HuH-7.5 (cell line): ENCODE measurements at regions not wholly inside any gene's neighbourhood (a gene's known extent, or its start where the extent isn't known, plus 50 kb on each side); places are given as distances from the start of the nearest gene placed in this dataset.

Experiments
- DNase-seq: peaks from one replicate; pipeline ENCODE4 v3.0.0; 2011; ENCODE audit warnings: low spot score

DNA sequence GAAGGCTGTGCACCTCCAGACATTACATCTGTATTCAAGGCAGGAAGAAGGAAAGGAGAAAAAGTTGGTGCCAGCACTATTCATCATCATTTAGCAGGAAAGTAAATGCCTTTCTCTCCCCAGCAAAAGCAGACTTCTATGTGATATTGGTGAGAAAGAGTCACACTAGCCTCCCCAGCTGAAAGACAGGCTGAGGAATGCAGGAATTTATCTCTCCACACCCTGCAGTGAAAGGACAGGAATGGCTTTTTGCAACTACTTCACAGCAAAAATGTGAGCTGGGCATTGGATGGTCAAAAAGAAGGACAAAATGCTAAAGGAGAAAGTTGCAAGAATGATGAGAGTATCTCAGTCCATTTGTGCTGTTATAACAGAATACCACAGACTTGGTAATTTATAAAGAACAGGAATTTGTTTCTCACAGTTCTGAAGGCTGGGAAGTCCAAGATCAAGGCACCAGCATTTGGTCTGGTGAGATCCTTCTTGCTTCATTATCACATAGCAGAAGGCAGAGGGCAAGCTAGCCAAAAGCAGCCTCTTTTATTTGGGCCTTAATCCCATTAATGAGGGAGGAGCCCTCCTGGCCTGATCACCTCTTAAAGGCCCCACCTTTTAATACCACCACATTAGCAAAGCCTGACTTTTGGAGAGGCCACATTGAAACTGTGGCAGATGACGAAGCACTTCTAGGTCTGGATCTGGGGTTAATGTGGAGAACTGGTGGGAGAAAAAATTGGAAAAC, 388.1 kb upstream of the SLC14A2 start:
- DNase-seq: no peak

- no peak for DNase-seq
These were observed 386.4 kb upstream of the SLC14A2 start for GRCh38 chr18:45228796-45229388.

DNA sequence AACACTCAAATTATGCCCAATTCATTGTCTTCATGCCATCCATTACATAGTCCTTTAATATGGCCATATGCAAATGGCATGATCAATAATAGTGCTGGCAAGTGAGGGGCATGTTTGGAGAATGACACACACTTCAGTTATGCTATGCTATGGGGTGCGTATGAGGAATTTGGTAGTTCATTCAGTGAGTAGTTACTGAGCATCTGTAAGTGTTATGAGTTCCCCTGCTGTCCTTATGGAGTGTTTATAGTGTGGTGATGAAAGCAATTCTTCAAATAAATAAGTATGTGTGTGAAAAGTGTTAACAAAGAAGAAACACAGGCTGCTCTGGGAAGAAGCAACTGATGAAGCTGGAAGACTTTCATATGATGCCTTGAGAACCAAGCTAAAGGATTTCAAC, 383.7 kb upstream of the SLC14A2 start:
- DNase-seq: no peak

DNA sequence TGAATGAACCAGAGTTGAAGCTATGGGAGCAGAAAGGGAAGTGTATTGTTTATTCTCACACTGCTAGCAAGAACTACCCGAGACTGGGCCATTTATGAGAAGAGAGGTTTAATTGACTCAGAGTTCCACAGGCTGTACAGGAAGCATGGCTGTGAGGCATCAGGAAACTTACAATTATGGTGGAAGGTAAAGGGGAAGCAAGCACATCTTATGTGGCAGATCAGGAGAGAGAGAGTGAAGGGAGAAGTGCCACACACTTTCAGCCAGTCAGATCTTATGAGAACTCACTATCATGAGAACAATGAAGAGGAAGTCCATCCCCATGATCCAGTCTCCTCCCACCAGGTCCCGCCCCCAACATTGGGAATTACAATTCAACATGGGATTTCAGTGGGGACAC, 383.2 kb upstream of the SLC14A2 start:
- DNase-seq: no peak

DNA sequence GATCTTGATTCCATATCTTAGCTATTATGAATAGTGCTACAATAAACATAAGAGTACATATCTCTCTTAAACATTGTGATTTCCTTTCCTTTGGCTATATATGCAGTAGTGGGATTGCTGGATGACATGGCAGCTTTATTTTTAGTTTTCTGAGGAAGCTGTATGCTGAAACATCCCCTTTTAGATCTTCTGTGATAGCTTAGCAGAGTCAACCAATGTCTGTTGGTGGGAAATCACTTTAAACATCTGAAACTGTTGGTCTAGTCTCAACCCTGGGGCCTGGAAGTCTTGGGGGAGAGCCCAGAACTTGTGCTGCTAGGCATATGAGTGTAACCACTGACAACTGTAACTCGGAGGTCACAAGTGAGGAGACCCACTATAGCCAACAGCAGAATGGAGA, 378.6 kb upstream of the SLC14A2 start:
- DNase-seq: no peak

DNA sequence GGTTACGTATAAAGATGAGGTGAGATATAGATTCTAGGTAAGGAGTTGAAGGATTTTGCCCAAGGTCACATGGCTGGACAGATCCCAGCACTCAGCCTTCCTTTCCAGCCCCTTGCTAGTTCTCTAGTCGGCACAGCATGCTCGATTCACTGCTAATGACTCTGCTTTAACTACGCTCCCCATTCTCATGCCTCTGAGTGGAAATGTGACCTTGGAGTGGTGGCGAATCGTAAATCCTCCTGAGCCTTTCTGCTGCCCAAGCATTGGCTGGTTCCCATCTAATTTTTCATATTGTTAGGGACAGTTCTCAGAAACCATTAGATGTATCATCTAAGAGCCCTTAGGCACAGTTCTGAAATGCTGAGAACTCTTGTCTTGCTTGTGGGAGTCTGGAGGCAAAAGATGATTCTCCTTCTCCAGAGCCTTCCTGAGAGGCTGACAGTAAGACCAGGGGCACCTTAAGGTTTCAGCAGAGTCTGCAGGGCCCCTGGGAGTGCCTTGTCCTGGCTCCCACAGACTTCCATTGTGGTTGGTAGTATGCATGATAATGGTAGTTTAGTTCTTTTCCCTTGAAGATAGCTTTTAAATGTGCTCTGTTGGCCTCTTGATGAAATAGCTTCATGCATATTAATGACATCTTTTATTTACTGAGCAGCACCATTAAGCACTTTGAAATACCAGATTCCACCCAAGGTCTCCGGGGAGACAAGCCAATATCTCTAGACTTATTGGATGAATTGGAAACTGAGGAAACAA, 377.8 kb upstream of the SLC14A2 start:
- DNase-seq: no peak

DNA sequence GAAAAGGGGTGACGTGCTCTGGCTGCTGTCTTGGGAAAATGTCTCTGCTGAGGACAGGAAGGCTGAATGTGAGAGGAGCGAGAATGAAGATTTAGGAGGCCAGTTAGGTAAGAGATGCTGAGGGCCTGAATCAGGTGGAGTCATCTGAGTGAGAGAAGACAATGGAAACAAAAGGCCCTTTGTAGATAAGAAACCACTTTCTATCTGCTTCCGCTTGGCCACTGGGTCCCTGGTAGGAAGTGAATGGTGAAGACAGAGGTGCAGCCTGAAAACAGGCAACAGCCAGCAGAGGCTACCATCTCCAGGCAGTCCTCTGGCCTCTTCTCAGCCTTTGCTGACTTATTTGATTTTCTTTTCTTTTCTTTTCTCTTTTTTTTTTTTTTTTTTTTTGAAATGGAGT, 374.0 kb upstream of the SLC14A2 start:
- no peak for DNase-seq

GRCh38 chr18:45241982-45242565, 373.2 kb upstream of the SLC14A2 start:
- no peak for DNase-seq

- no peak for DNase-seq
These were observed 371.8 kb upstream of the SLC14A2 start for GRCh38 chr18:45243340-45244110.

DNA sequence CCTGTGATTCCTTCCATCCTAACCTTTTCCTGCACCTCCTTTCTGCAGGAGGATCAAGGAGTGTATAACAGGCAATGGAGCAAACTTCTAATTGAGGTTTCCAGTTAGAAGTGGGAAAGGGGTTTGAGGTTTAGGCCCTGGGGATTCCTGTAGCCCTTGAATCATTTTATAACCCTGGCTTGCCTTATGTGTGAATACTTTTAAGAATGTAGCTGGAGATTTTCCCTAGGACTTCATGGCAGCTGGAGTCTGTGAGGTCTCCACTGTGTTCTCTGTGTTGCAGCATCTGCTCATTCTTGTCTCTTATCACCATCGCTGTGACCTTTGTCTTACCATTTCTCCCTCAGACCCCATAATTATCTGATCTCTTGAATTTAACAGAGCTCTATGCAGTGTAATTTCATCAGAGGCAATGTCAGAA, 370.2 kb upstream of the SLC14A2 start:
- no peak for DNase-seq

DNA sequence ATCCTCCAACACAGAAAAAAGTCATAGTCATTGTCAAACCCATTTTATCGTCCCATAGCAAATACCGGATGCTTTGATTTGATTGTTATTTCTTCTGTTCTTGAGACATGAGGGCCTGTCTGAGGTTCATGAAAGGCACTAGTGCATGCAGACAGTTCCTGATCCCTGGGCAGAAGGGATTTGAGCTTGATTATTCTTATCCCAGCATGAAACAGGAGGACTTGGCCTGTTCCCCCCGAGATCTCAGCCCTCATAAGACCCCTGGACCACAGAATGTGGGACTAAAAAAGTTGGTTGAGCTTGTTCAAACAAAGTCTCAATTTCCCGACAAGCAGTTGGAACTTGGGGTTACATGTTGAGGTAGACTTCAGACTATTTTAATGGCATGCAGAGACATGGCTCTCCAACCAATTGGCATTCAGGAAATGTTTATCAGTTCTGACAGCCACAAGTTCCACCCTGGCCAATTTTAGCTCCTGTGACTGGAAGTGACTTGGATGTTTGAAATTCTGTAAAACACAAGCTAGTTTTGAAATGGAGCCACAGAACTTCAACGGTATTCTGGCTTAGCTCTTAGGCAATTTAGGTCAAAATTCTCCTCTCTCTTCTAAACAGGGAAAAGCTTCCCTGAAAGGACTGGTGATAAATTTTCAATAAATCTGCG, 366.9 kb upstream of the SLC14A2 start:
- no peak for DNase-seq

DNA sequence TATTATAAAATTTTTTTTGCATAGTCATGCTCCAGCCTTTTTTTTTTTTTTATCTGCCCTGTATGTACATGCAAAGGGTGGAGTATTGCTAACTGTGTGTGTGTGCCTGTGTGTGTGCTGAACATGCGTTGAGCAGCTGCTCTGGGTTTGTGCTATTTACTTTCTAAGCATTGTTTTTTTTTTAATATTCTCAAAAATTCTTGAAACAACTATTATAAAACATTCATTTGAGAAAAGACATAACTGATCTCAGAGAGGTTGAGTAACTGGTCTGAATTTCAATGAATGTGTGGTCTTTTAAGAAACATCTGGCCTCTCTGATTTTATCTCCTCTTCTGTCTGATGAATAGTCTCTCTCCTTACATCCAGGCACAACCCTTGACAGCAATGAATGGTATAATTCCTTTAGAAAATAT, 366.0 kb upstream of the SLC14A2 start:
- DNase-seq: no peak

DNA sequence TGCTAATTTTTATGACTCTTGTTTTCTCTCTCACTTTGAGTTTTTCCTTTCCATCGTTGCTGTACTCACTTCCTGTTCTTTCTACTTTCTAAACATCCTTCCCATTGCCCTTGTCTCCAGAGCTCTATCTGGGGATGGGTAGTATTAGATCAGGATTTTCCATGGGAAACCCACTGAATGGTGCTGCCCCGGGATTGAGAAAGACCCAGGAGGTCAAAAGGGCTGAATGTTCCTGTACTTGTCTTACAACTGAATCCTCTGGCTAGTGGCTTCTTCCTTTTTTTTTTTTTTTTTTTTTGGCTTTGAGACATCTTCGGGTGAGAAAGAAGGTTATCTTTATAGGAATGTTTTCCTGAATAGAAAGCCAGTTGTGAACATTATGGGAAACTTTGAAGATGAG, 364.8 kb upstream of the SLC14A2 start:
- DNase-seq: no peak

- DNase-seq: no peak
These were observed 364.0 kb upstream of the SLC14A2 start for GRCh38 chr18:45251236-45251635.

GRCh38 chr18:45252474-45252873, 362.8 kb upstream of the SLC14A2 start:
- DNase-seq: no peak

GRCh38 chr18:45253056-45253565, 362.2 kb upstream of the SLC14A2 start:
- DNase-seq: no peak

DNA sequence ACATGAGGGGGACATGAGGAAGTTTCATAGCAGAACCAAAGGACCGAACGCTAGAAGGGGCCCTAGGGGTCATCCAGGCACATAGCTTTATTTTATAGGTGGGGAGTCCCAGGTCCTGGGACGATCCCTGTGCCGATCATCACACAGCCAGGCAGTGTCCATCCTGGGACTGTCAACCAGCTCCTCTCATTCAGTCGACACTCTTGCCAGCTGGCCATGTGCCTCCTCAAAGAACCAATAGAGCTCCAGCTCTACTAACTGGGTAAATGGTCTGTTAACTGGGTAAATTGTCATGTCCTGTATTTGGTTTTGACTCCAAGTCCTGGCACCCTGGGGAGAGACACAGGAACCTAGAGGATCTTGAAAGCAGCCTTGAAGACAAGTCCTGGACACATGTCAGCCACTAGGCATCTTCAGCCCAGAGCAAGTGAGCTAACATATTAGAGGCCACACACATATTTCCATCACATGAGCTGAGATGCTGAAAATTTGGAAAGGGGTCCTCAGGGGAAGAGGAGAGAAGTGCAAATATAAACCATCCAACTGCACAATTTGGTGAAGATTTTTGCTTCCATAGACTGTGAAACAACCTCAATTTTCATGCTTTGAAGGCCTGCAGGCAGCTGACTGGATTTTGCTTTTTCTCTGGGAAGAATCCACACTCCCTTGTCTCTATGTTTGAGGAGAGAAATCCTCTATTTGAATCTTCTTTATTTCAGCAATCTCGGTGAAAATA, 361.1 kb upstream of the SLC14A2 start:
- DNase-seq: no peak

GRCh38 chr18:45254709-45255082, 360.6 kb upstream of the SLC14A2 start:
- no peak for DNase-seq

DNA sequence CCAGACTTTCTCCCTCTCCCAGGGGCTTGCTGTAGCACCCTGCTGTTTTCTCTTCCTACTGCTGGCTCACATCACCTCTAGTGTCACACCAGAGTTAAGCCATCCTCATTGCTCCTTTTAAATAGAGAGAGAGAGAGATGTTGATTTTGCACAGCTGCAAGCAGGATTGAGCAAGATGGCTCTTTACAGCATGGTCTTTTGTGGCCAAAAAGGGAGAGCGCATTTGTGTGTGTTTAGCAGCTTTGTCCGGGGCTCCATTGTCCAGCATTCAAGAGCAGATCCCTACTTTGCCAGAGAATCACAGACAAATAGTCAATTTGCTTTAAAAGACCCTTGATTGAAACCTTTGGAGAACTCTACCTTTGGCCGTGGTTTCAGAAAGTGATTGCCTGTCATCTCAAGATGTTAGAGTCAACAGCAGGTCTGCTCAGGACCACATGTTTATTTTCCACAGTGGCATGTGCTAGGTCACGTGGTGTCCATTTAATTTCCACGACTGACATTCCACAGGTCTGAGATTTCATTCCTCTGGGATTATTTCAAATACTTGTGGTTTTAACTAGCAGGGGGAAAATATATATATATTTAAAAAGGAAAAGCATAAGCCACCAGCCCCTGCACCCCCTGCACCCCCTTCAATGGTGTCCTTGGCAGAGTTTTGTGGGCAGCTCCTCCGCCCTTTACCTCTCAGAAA, 359.9 kb upstream of the SLC14A2 start:
- DNase-seq: no peak

- DNase-seq: no peak
These were observed 355.2 kb upstream of the SLC14A2 start for GRCh38 chr18:45260125-45260524.
